Natural killer cell (primary cell): ENCODE measurements at regions not wholly inside any gene's neighbourhood (a gene's known extent, or its start where the extent isn't known, plus 50 kb on each side); places are given as distances from the start of the nearest gene placed in this dataset.

Experiments
- ATAC-seq, 3 donors: fragments of 150-1000 bp in 2 of 3; fragments of 200-7000 bp in 1 of 3; cut with Tn5 transposase; 1 replicate in 1 of 3; 2 replicates in 2 of 3; pipeline ENCODE4 v1.10.0; 2021; ENCODE audit warnings: mild to moderate bottlenecking in 2 of 3, moderate library complexity in 2 of 3
- DNase-seq, 2 donors: peaks; one replicate each; pipeline versions ENCODE4 v3.0.0 to v3.0.0-alpha.2; 2013 to 2021; ENCODE audit warnings: mixed read lengths in 1 of 2
- H3K27ac ChIP-seq: one replicate; pipeline ENCODE4 v1.5.1; 2013; ENCODE audit warnings: mild to moderate bottlenecking, low read length
- H3K27me3 ChIP-seq: one replicate; pipeline ENCODE4 v1.6.1; 2013; ENCODE audit warnings: low read length; ENCODE audit not compliant: control insufficient read depth, insufficient read depth
- H3K36me3 ChIP-seq: one replicate; pipeline ENCODE4 v1.6.1; 2013; ENCODE audit warnings: low read length; ENCODE audit not compliant: control insufficient read depth, insufficient read depth
- H3K4me1 ChIP-seq: one replicate; pipeline ENCODE4 v1.6.1; 2013; ENCODE audit warnings: low read length; ENCODE audit not compliant: control insufficient read depth, insufficient read depth
- H3K4me3 ChIP-seq: one replicate; pipeline ENCODE4 v1.5.1; 2013; ENCODE audit warnings: low read length
- H3K9me3 ChIP-seq: one replicate; pipeline ENCODE4 v1.6.1; 2013; ENCODE audit warnings: low read length; ENCODE audit not compliant: control insufficient read depth, insufficient read depth
- H3K27ac Mint-ChIP-seq, 2 donors: one replicate each; pipeline ENCODE4 v1.8.0; 2022; ENCODE audit warnings: mild to moderate bottlenecking in 2 of 2, mixed read lengths in 2 of 2, moderate library complexity in 1 of 2
- H3K27me3 Mint-ChIP-seq, 2 donors: one replicate each; pipeline ENCODE4 v1.8.0; 2022; ENCODE audit warnings: low read depth in 2 of 2, mixed read lengths in 2 of 2
- H3K36me3 Mint-ChIP-seq: one replicate; pipeline ENCODE4 v1.8.0; 2022; ENCODE audit warnings: mixed read lengths
- H3K4me1 Mint-ChIP-seq, 2 donors: one replicate each; pipeline ENCODE4 v1.8.0; 2022; ENCODE audit warnings: mixed read lengths in 2 of 2
- H3K4me3 Mint-ChIP-seq: one replicate; pipeline ENCODE4 v1.8.0; 2022; ENCODE audit warnings: mild to moderate bottlenecking, moderate library complexity, mixed read lengths
- H3K9me3 Mint-ChIP-seq, 2 donors: one replicate each; pipeline ENCODE4 v1.8.0; 2022; ENCODE audit warnings: mixed read lengths in 2 of 2
- WGBS: methylation state at CpG from one replicate; pipeline ENCODE4 v1.1.7; 2013; ENCODE audit warnings: missing lambda C conversion rate; ENCODE audit not compliant: insufficient coverage; 5-methylcytosine and 5-hydroxymethylcytosine counted together
- intact Hi-C: fragments of 100-400 bp; cut with micrococcal nuclease; formaldehyde crosslinking; loops from one replicate; pipeline ENCODE4 v1.14.2; 2022
- TF ChIP-seq, protein P1 (sequence below): fragments of 200-600 bp; IDR thresholded peaks from one replicate; pipeline ENCODE4 v1.8.0; 2022; ENCODE audit warnings: antibody characterized with exemption

DNA sequence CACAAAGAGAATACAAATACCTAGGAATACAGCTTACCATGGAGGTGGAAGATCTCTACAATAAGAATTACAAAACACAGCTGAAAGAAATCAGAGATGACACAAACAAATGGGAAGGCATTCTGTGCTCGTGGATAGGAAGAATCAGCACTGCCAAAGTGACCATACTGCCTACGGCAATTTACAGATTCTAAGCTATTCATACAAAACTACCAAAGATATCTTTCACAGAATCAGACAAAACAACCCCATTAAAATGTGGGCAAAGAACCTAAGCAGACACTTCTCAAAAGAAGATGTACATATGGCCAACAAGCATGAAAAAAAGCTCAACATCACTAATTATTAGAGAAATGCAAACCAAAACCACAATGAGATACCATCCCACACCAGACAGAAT, 133.2 kb upstream of the SSTR4 start:
- intact Hi-C loops, result no loop called here
- Histone ChIP-seq H3K4me3 (no peak overlapping the region), H3K27ac (no peak overlapping the region), H3K4me1 (no peaks in the 10 kb centered on the region), H3K27me3 (no peaks in the 10 kb centered on the region), H3K36me3 (no peaks in the 10 kb centered on the region), H3K9me3 (no peaks in the 10 kb centered on the region)
- Mint-ChIP-seq H3K4me1 (no peaks in the 10 kb centered on the region), H3K27me3 (no peaks in the 10 kb centered on the region), H3K9me3 (peaks cover 9 to 10% of the 10 kb centered on the region in 2 donors), H3K27ac (no peak overlapping the region), H3K36me3 (peaks cover 8% of the 10 kb centered on the region), H3K4me3 (no peak overlapping the region)
- ATAC-seq, result no peak
- TF ChIP-seq, protein P1, sequence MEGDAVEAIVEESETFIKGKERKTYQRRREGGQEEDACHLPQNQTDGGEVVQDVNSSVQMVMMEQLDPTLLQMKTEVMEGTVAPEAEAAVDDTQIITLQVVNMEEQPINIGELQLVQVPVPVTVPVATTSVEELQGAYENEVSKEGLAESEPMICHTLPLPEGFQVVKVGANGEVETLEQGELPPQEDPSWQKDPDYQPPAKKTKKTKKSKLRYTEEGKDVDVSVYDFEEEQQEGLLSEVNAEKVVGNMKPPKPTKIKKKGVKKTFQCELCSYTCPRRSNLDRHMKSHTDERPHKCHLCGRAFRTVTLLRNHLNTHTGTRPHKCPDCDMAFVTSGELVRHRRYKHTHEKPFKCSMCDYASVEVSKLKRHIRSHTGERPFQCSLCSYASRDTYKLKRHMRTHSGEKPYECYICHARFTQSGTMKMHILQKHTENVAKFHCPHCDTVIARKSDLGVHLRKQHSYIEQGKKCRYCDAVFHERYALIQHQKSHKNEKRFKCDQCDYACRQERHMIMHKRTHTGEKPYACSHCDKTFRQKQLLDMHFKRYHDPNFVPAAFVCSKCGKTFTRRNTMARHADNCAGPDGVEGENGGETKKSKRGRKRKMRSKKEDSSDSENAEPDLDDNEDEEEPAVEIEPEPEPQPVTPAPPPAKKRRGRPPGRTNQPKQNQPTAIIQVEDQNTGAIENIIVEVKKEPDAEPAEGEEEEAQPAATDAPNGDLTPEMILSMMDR, result no peak
- DNase-seq, result no peak
- 76% methylated on average over 2 of the region's 2 CpGs for WGBS

DNA sequence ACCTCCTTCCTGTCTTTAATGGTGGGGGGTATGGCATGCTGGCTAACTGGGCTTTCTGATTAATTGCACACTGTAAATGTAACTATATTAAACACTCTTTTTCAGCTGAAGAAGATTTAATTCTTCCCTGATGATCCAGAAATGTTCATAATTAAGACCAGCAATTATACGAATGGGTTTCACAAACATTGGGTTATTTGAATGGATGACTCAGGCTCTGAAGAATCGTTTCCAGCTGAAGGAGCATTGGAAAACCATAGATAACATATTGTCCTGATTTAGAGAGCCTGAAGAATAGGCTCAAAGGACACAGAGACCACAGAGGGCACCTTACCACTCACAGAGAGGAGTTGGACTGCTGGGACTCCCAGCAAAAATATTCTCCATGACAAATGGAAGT, 130.7 kb upstream of the SSTR4 start:
- peaks cover 8% of the 10 kb centered on the region for H3K36me3 Mint-ChIP-seq
- no peak for DNase-seq
- intact Hi-C loops, result no loop called here
- no peak overlapping the region for H3K27ac Mint-ChIP-seq
- H3K27me3 ChIP-seq, result no peaks in the 10 kb centered on the region
- no peaks in the 10 kb centered on the region for H3K4me1 ChIP-seq
- H3K27ac ChIP-seq, result no peak overlapping the region
- 79% methylated on average over 2 of the region's 2 CpGs for WGBS
- peaks cover 9 to 11% of the 10 kb centered on the region in 2 donors for H3K9me3 Mint-ChIP-seq
- ATAC-seq, result no peak
- TF ChIP-seq, protein P1, result no peak
- no peaks in the 10 kb centered on the region for H3K4me1 Mint-ChIP-seq
- H3K4me3 Mint-ChIP-seq, result no peak overlapping the region
- no peaks in the 10 kb centered on the region for H3K27me3 Mint-ChIP-seq
- no peak overlapping the region for H3K4me3 ChIP-seq
- H3K9me3 ChIP-seq, result no peaks in the 10 kb centered on the region
- H3K36me3 ChIP-seq, result no peaks in the 10 kb centered on the region

GRCh38 chr20:22904905-22905304, 130.2 kb upstream of the SSTR4 start:
- intact Hi-C loops, result no loop called here
- 65% methylated on average over 2 of the region's 2 CpGs for WGBS
- H3K36me3 Mint-ChIP-seq, result peaks cover 8% of the 10 kb centered on the region

GRCh38 chr20:22905658-22906057, 129.5 kb upstream of the SSTR4 start:
- 49% methylated on average over 10 of the region's 10 CpGs for WGBS
- Mint-ChIP-seq H3K27me3 (no peaks in the 10 kb centered on the region), H3K36me3 (peaks cover 5% of the 10 kb centered on the region), H3K4me1 (no peaks in the 10 kb centered on the region), H3K4me3 (no peak overlapping the region), H3K27ac (no peak overlapping the region), H3K9me3 (peaks cover 8 to 11% of the 10 kb centered on the region in 2 donors)
- Histone ChIP-seq H3K4me1 (no peaks in the 10 kb centered on the region), H3K27ac (no peak overlapping the region), H3K36me3 (no peaks in the 10 kb centered on the region), H3K9me3 (no peaks in the 10 kb centered on the region), H3K27me3 (no peaks in the 10 kb centered on the region), H3K4me3 (no peak overlapping the region)
- intact Hi-C loops, result no loop called here
- DNase-seq (no peak), ATAC-seq (no peak)
- TF ChIP-seq, protein P1, result no peak

More at GRCh38 chr20:22904905-22905304, 130.2 kb upstream of the SSTR4 start:
- TF ChIP-seq, protein P1, result no peak
- Histone ChIP-seq H3K27ac (no peak overlapping the region), H3K4me3 (no peak overlapping the region), H3K36me3 (no peaks in the 10 kb centered on the region), H3K27me3 (no peaks in the 10 kb centered on the region), H3K9me3 (no peaks in the 10 kb centered on the region), H3K4me1 (no peaks in the 10 kb centered on the region)
- Mint-ChIP-seq H3K27ac (no peak overlapping the region), H3K4me1 (no peaks in the 10 kb centered on the region), H3K9me3 (peaks cover 9 to 11% of the 10 kb centered on the region in 2 donors), H3K4me3 (no peak overlapping the region), H3K27me3 (no peaks in the 10 kb centered on the region)
- no peak for ATAC-seq
- DNase-seq, result no peak
